HepG2 (cell line): ENCODE measurements at regions not wholly inside any gene's neighbourhood (a gene's known extent, or its start where the extent isn't known, plus 50 kb on each side); places are given as distances from the start of the nearest gene placed in this dataset.

Source experiments
- ATAC-seq: fragments of 200-7000 bp; cut with Tn5 transposase; 3 replicates; pipeline ENCODE4 v1.9.1; 2020; ENCODE audit warnings: mild to moderate bottlenecking, moderate library complexity
- BruUV-seq: library from RNA; stranded (reverse); fragments of 400-500 nt; replicated peaks from 2 replicates; lab custom pipeline; 2021; lab: Mats Ljungman, UMichigan
- CTCF ChIA-PET: fragments of 300-600 bp; formaldehyde crosslinking; extraction: SDS; loops from one replicate; lab custom pipeline; 2021; ENCODE audit warnings: low total read pairs, inconsistent platforms, low intra/inter-chr PET ratio; lab: Yijun Ruan, JAX
- POLR2A ChIA-PET: fragments of 350-600 bp; sonication (Branson Sonifier 250); formaldehyde crosslinking; loops from one replicate; lab custom pipeline; 2020; ENCODE audit warnings: antibody characterized with exemption, inconsistent platforms; lab: Yijun Ruan, JAX
- DNase-seq: peaks from one replicate; pipeline ENCODE4 v3.0.0-alpha.2; 2015; ENCODE audit warnings: low spot score
- FAIRE-seq: peaks from 3 replicates; lab custom pipeline; 2011; peaks lifted over from hg19 to GRCh38; lab: Jason Lieb, UNC
- H2AFZ ChIP-seq: one replicate; pipeline ENCODE4 v1.6.1; 2011; ENCODE audit warnings: low read length, inconsistent platforms
- H3K27ac ChIP-seq: fragments of 300-600 bp; 3 replicates; pipeline ENCODE4 v1.8.0; 2011; ENCODE audit warnings: mixed run types, mild to moderate bottlenecking, mixed read lengths, low read length, inconsistent platforms; ENCODE audit not compliant: insufficient read depth; ENCODE audit errors: extremely low read length
- H3K27me3 ChIP-seq, 2 experiments: fragments of 200-600 bp in 1 of 2; 2 replicates in 1 of 2; 3 replicates in 1 of 2; pipeline versions ENCODE4 v1.6.0 to v1.8.0; 2011; ENCODE audit warnings: low read length in 2 of 2, mild to moderate bottlenecking in 2 of 2, moderate library complexity in 2 of 2, inconsistent platforms in 1 of 2; ENCODE audit not compliant: insufficient read depth in 2 of 2, control insufficient read depth in 1 of 2
- H3K36me3 ChIP-seq, 2 experiments: fragments of 200-600 bp in 1 of 2; replicated peaks in 1 of 2; 2 replicates in 1 of 2; 3 replicates in 1 of 2; pipeline versions ENCODE4 v1.5.1 to v1.8.0; 2011; ENCODE audit warnings: low read length in 2 of 2, inconsistent platforms in 1 of 2; ENCODE audit not compliant: insufficient read depth in 2 of 2, control insufficient read depth in 1 of 2
- H3K4me1 ChIP-seq: 2 replicates; pipeline ENCODE4 v1.5.1; 2012; ENCODE audit warnings: low read length, inconsistent platforms; ENCODE audit not compliant: insufficient read depth
- H3K4me2 ChIP-seq: 2 replicates; pipeline ENCODE4 v1.6.0; 2011; ENCODE audit warnings: low read depth, low read length, inconsistent platforms
- H3K4me3 ChIP-seq, 3 experiments: fragments of 200-600 bp in 1 of 3; sonication (generic), shearing (Covaris generic) in 1 of 3; replicated peaks in 1 of 3; 2 replicates each; pipeline ENCODE4 v1.5.1; 2011 to 2016; ENCODE audit warnings: low read length in 3 of 3, inconsistent platforms in 2 of 3, low read depth in 2 of 3, mild to moderate bottlenecking in 2 of 3, control low read depth in 1 of 3, mixed read lengths in 1 of 3; ENCODE audit not compliant: insufficient read depth in 1 of 3
- H3K79me2 ChIP-seq: one replicate; pipeline ENCODE4 v1.6.1; 2011; ENCODE audit warnings: low read length, inconsistent platforms; ENCODE audit not compliant: insufficient read depth
- H3K9ac ChIP-seq: 2 replicates; pipeline ENCODE4 v1.6.0; 2011; ENCODE audit warnings: mild to moderate bottlenecking, low read depth, low read length, inconsistent platforms; ENCODE audit not compliant: insufficient read depth
- H3K9me3 ChIP-seq: 2 replicates; pipeline ENCODE4 v1.5.1; 2012; ENCODE audit warnings: mild to moderate bottlenecking, low read length
- H4K20me1 ChIP-seq: 2 replicates; pipeline ENCODE4 v1.6.0; 2011; ENCODE audit warnings: inconsistent platforms, mild to moderate bottlenecking, low read length, moderate library complexity; ENCODE audit not compliant: insufficient read depth
- HES4 ChIP-seq: sonication (generic); formaldehyde crosslinking; IDR thresholded peaks from 2 replicates; pipeline ENCODE4 v1.9.0; 2021; ENCODE audit warnings: mild to moderate bottlenecking, missing genetic modification reagents, borderline replicate concordance
- MIER3 ChIP-seq: IDR thresholded peaks from 2 replicates; pipeline ENCODE4 v1.6.1; 2016; ENCODE audit warnings: missing compliant biosample characterization, borderline replicate concordance
- PAF1 ChIP-seq: IDR thresholded peaks from 2 replicates; pipeline ENCODE4 v1.6.1; 2016; ENCODE audit warnings: missing genetic modification reagents, missing compliant biosample characterization
- SNAPC4 ChIP-seq: sonication (generic); formaldehyde crosslinking; IDR thresholded peaks from 2 replicates; pipeline ENCODE4 v1.4.0; 2020; ENCODE audit warnings: mild to moderate bottlenecking, missing genetic modification reagents
- SP2 ChIP-seq: sonication (generic); formaldehyde crosslinking; IDR thresholded peaks from 2 replicates; pipeline ENCODE4 v1.5.1; 2020; ENCODE audit warnings: mild to moderate bottlenecking, missing genetic modification reagents
- ZNF510 ChIP-seq: sonication (generic); formaldehyde crosslinking; IDR thresholded peaks from 2 replicates; pipeline ENCODE4 v1.4.0; 2020; ENCODE audit warnings: low read depth, mild to moderate bottlenecking, missing genetic modification reagents
- ZNF703 ChIP-seq: sonication (generic); formaldehyde crosslinking; IDR thresholded peaks from 2 replicates; pipeline ENCODE4 v1.5.1; 2020; ENCODE audit warnings: missing genetic modification reagents, mild to moderate bottlenecking, moderate library complexity, borderline replicate concordance
- ZNF788 ChIP-seq: sonication (generic); formaldehyde crosslinking; IDR thresholded peaks from 2 replicates; pipeline ENCODE4 v1.5.0; 2020; ENCODE audit warnings: mild to moderate bottlenecking, missing genetic modification reagents, borderline replicate concordance
- WGBS: methylation state at CpG from one replicate; pipeline ENCODE4 v1.1.6; 2017; ENCODE audit warnings: low lambda C conversion rate; 5-methylcytosine and 5-hydroxymethylcytosine counted together
- in situ Hi-C: cut with HindIII; loops from 2 replicates; pipeline ENCODE4 v1.10.0; 2017; ENCODE audit warnings: low pct_unique_long_range_greater_than_20kb; ENCODE audit not compliant: extremely low pct_ligation_motif_present
- intact Hi-C: fragments of 100-400 bp; cut with micrococcal nuclease; formaldehyde crosslinking; loops from one replicate; pipeline ENCODE4 v1.10.0; 2022; ENCODE audit not compliant: unreplicated experiment

DNA sequence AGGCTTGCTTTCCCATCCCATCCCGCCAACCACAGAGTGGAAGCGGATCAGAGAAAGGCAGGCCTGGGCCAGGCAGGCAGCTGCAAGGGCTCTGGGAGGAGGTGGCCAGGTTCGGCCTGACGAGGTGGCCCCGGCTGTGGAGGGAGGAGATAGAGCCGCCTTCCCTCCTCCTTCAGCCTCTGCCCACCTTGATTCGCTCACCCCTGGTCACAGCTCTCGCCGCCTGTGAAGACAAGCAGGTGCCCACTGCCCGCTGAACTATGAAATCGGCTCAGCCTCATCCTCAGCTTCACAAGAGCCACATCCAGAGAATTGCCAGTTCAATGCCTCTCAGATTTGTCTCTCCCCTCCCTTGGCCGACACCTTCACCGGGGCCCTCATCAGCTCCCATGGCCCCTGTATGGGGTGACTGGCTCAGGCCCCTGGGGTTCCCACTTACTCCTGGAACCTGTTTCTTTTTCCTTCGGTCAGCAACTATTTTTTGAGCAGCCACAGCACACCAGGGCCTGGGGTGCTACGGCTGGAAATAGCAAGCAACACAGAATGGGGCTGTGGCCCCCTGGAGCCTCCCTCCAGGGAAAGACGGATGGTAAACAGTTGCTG, 80.0 kb upstream of the CHST15 start:
- Histone ChIP-seq H4K20me1 (no peaks in the 10 kb centered on the region), H3K27ac (no peak overlapping the region), H3K36me3 (no peaks in the 10 kb centered on the region), H3K4me2 (no peak overlapping the region), H3K4me3 (no peak overlapping the region), H3K79me2 (no peaks in the 10 kb centered on the region), H3K27me3 (peaks cover 17 to 47% of the 10 kb centered on the region in 2 experiments)
- DNase-seq (no peak), ATAC-seq (no peak), FAIRE-seq (no peak)
- POLR2A ChIA-PET = no interaction called here
- no peak for TF ChIP-seq SNAPC4 (CRISPR knock-in tag)
- TF ChIP-seq SP2 = no peak
- TF ChIP-seq ZNF510 (CRISPR knock-in tag) = no peak
- TF ChIP-seq MIER3 (CRISPR knock-in tag) = no peak
- no peak for TF ChIP-seq ZNF788 (CRISPR knock-in tag)
- TF ChIP-seq ZNF703 (CRISPR knock-in tag) = no peak
- no peak for TF ChIP-seq HES4
- TF ChIP-seq PAF1 (CRISPR knock-in tag) = no peak
- TF ChIP-seq, all 625 proteins: peak for 0
- CTCF ChIA-PET = no interaction called here
- intact Hi-C loops (no loop called here), in situ Hi-C loops (no loop called here)
- Histone ChIP-seq H3K9me3 (no peaks in the 10 kb centered on the region), H3K4me1 (no peaks in the 10 kb centered on the region), H3K9ac (no peak overlapping the region), H2AFZ (no peak overlapping the region)
- no TSS peak for BruUV-seq
- 42% methylated on average over 10 of the region's 16 CpGs for WGBS
